Stomach (tissue), 4 donors: ENCODE measurements at regions not wholly inside any gene's neighbourhood (a gene's known extent, or its start where the extent isn't known, plus 50 kb on each side); places are given as distances from the start of the nearest gene placed in this dataset.

Experiments used
- CTCF ChIP-seq, 7 experiments: fragments of 450-650 bp in 4 of 7; fragments of 200-600 bp in 3 of 7; sonication (generic) in 3 of 7; IDR thresholded peaks; one replicate each; pipeline ENCODE4 v1.5.1; 2016 to 2019; ENCODE audit warnings: antibody characterized with exemption in 7 of 7, control low read depth in 2 of 7, mild to moderate bottlenecking in 1 of 7
- POLR2A ChIP-seq, 4 donors: fragments of 450-650 bp; IDR thresholded peaks; one replicate each; pipeline ENCODE4 v1.6.1; 2016; ENCODE audit warnings: antibody characterized with exemption in 4 of 4, control low read depth in 2 of 4, mild to moderate bottlenecking in 1 of 4, moderate library complexity in 1 of 4
- POLR2AphosphoS5 ChIP-seq, 3 donors: sonication (generic); formaldehyde crosslinking; IDR thresholded peaks; one replicate each; pipeline ENCODE4 v1.6.1; 2016; ENCODE audit warnings: antibody characterized with exemption in 3 of 3

GRCh38 chr18:41155910-41156851 lies 798.9 kb upstream of the PIK3C3 start:
- TF ChIP-seq POLR2A (IDR thresholded peaks at IDR 0.05) (no peak), CTCF (IDR thresholded peaks at IDR 0.05) (no peak), POLR2AphosphoS5 (IDR thresholded peaks at IDR 0.05) (no peak)
